IMR-90 (cell line): ENCODE measurements at regions not wholly inside any gene's neighbourhood (a gene's known extent, or its start where the extent isn't known, plus 50 kb on each side); places are given as distances from the start of the nearest gene placed in this dataset.

Experiments used
- ATAC-seq: fragments of 200-7000 bp; cut with Tn5 transposase; 2 replicates; pipeline ENCODE4 v1.9.1; 2020; ENCODE audit warnings: low read depth, mild to moderate bottlenecking, moderate library complexity
- BruUV-seq: library from RNA; stranded (reverse); fragments of 400-500 nt; replicated peaks from 2 replicates; lab custom pipeline; 2021; lab: Mats Ljungman, UMichigan
- CTCF ChIA-PET: fragments of 300-600 bp; formaldehyde crosslinking; extraction: SDS; loops from one replicate; lab custom pipeline; 2021; ENCODE audit warnings: antibody characterized with exemption; lab: Yijun Ruan, JAX
- POLR2A ChIA-PET: fragments of 300-600 bp; sonication (Branson Sonifier 250); formaldehyde crosslinking; loops from one replicate; lab custom pipeline; 2022; ENCODE audit warnings: antibody characterized with exemption; ENCODE audit not compliant: unreplicated experiment; lab: Charles Lee
- DNase-seq: peaks from one replicate; pipeline ENCODE4 v3.0.0; 2013
- H2AFZ ChIP-seq: replicated peaks from 2 replicates; pipeline ENCODE3; 2013; ENCODE audit warnings: low read length, mild to moderate bottlenecking; ENCODE audit not compliant: poor library complexity
- H2AK5ac ChIP-seq: 2 replicates; pipeline ENCODE4 v1.6.1; 2013; ENCODE audit warnings: low read depth, low read length, inconsistent platforms
- H2AK9ac ChIP-seq: replicated peaks from 2 replicates; pipeline ENCODE3; 2013; ENCODE audit warnings: mild to moderate bottlenecking, low read depth, low read length, moderate library complexity; ENCODE audit not compliant: poor library complexity
- H2BK120ac ChIP-seq: 2 replicates; pipeline ENCODE4 v1.6.1; 2013; ENCODE audit warnings: low read depth, low read length, inconsistent platforms
- H2BK15ac ChIP-seq: 3 replicates; pipeline ENCODE4 v1.6.1; 2013; ENCODE audit warnings: low read depth, low read length, inconsistent platforms
- H2BK20ac ChIP-seq: 2 replicates; pipeline ENCODE4 v1.6.1; 2013; ENCODE audit warnings: low read depth, mild to moderate bottlenecking, inconsistent platforms, low read length, moderate library complexity
- H2BK5ac ChIP-seq: 2 replicates; pipeline ENCODE4 v1.6.1; 2013; ENCODE audit warnings: mild to moderate bottlenecking, low read depth, low read length, inconsistent platforms; ENCODE audit not compliant: poor library complexity, severe bottlenecking
- H3K14ac ChIP-seq: replicated peaks from 2 replicates; pipeline ENCODE4 v1.6.1; 2013; ENCODE audit warnings: low read depth, low read length, inconsistent platforms
- H3K18ac ChIP-seq: 2 replicates; pipeline ENCODE4 v1.6.1; 2013; ENCODE audit warnings: low read depth, low read length, control low read depth
- H3K23ac ChIP-seq: 2 replicates; pipeline ENCODE4 v1.6.1; 2013; ENCODE audit warnings: low read depth, low read length, inconsistent platforms
- H3K27ac ChIP-seq: 2 replicates; pipeline ENCODE4 v1.5.1; 2013; ENCODE audit warnings: mild to moderate bottlenecking, control low read depth, low read length; ENCODE audit not compliant: insufficient read depth
- H3K27me3 ChIP-seq: 2 replicates; pipeline ENCODE4 v1.6.1; 2013; ENCODE audit warnings: low read length; ENCODE audit not compliant: control insufficient read depth, insufficient read depth
- H3K36me3 ChIP-seq: 2 replicates; pipeline ENCODE4 v1.6.1; 2013; ENCODE audit warnings: low read length, mixed read lengths; ENCODE audit not compliant: control insufficient read depth, insufficient read depth
- H3K4ac ChIP-seq: 2 replicates; pipeline ENCODE4 v1.6.1; 2013; ENCODE audit warnings: low read depth, low read length, inconsistent platforms
- H3K4me1 ChIP-seq: 2 replicates; pipeline ENCODE4 v1.6.1; 2013; ENCODE audit warnings: low read length, mixed read lengths; ENCODE audit not compliant: control insufficient read depth, insufficient read depth
- H3K4me2 ChIP-seq: 2 replicates; pipeline ENCODE4 v1.6.1; 2013; ENCODE audit warnings: low read depth, mild to moderate bottlenecking, control low read depth, low read length, moderate library complexity
- H3K4me3 ChIP-seq: 2 replicates; pipeline ENCODE4 v1.5.1; 2013; ENCODE audit warnings: low read depth, mild to moderate bottlenecking, control low read depth, low read length, moderate library complexity; ENCODE audit not compliant: insufficient read depth
- H3K56ac ChIP-seq: 2 replicates; pipeline ENCODE4 v1.6.1; 2013; ENCODE audit warnings: low read length, inconsistent platforms; ENCODE audit not compliant: insufficient read depth; ENCODE audit errors: extremely low read depth
- H3K79me1 ChIP-seq, 2 experiments: 2 replicates each; pipeline ENCODE4 v1.6.1; 2013; ENCODE audit warnings: low read length in 2 of 2, inconsistent platforms in 1 of 2, low read depth in 1 of 2
- H3K9ac ChIP-seq: 2 replicates; pipeline ENCODE4 v1.6.1; 2013; ENCODE audit warnings: low read depth, low read length, control low read depth
- H3K9me1 ChIP-seq: 2 replicates; pipeline ENCODE4 v1.6.1; 2013; ENCODE audit warnings: low read length, inconsistent platforms; ENCODE audit not compliant: insufficient read depth
- H3K9me3 ChIP-seq: 2 replicates; pipeline ENCODE4 v1.6.1; 2013; ENCODE audit warnings: low read length; ENCODE audit not compliant: control insufficient read depth, insufficient read depth
- H4K20me1 ChIP-seq: 2 replicates; pipeline ENCODE4 v1.6.1; 2013; ENCODE audit warnings: low read length, inconsistent platforms; ENCODE audit not compliant: insufficient read depth
- H4K5ac ChIP-seq: 2 replicates; pipeline ENCODE4 v1.6.1; 2013; ENCODE audit warnings: mild to moderate bottlenecking, low read depth, low read length, control low read depth
- H4K8ac ChIP-seq, 2 experiments: 2 replicates each; pipeline ENCODE4 v1.6.1; 2013; ENCODE audit warnings: low read depth in 2 of 2, low read length in 2 of 2, control low read depth in 1 of 2, inconsistent platforms in 1 of 2
- H4K91ac ChIP-seq: 2 replicates; pipeline ENCODE4 v1.6.1; 2013; ENCODE audit warnings: low read depth, low read length, inconsistent platforms; ENCODE audit not compliant: insufficient read depth
- BHLHE40 ChIP-seq: fragments of 150-350 bp; IDR thresholded peaks from 2 replicates; pipeline ENCODE4 v1.6.1; 2016; ENCODE audit warnings: mild to moderate bottlenecking, low read depth, low read length
- CEBPB ChIP-seq: IDR thresholded peaks from 2 replicates; pipeline ENCODE4 v1.6.1; 2012; ENCODE audit warnings: low read depth, low read length, improper control_type of control experiment
- CHD1 ChIP-seq: IDR thresholded peaks from 2 replicates; pipeline ENCODE4 v1.6.1; 2012; ENCODE audit warnings: low read depth, low read length, improper control_type of control experiment
- MAZ ChIP-seq: IDR thresholded peaks from 2 replicates; pipeline ENCODE4 v1.6.1; 2012; ENCODE audit warnings: low read depth, mild to moderate bottlenecking, low read length, improper control_type of control experiment, moderate library complexity, borderline replicate concordance
- MXI1 ChIP-seq: IDR thresholded peaks from 2 replicates; pipeline ENCODE4 v1.6.1; 2012; ENCODE audit warnings: low read depth, mild to moderate bottlenecking, low read length, moderate library complexity, borderline replicate concordance
- NFE2L2 ChIP-seq: fragments of 150-350 bp; IDR thresholded peaks from 2 replicates; pipeline ENCODE4 v1.6.1; 2016; ENCODE audit warnings: low read depth, mild to moderate bottlenecking, low read length
- POLR2A ChIP-seq: IDR thresholded peaks from 2 replicates; pipeline ENCODE4 v1.6.1; 2012; ENCODE audit warnings: mild to moderate bottlenecking, low read depth, low read length
- RAD21 ChIP-seq: IDR thresholded peaks from 2 replicates; pipeline ENCODE4 v1.6.1; 2012; ENCODE audit warnings: low read length, improper control_type of control experiment
- RCOR1 ChIP-seq: IDR thresholded peaks from 2 replicates; pipeline ENCODE4 v1.6.1; 2012; ENCODE audit warnings: mild to moderate bottlenecking, low read length, improper control_type of control experiment; ENCODE audit not compliant: insufficient replicate concordance
- RFX5 ChIP-seq: IDR thresholded peaks from 2 replicates; pipeline ENCODE4 v1.8.0; 2012; ENCODE audit warnings: low read depth, mild to moderate bottlenecking, low read length, moderate library complexity
- SMC3 ChIP-seq: fragments of 150-350 bp; IDR thresholded peaks from 2 replicates; pipeline ENCODE4 v1.6.1; 2016; ENCODE audit warnings: low read depth, mild to moderate bottlenecking, antibody characterized with exemption, low read length, moderate library complexity
- WGBS, 2 experiments: methylation state at CpG; one replicate each; pipeline versions ENCODE4 v1.1.5 to v1.1.7; 2013; ENCODE audit warnings: missing lambda C conversion rate in 2 of 2; ENCODE audit not compliant: insufficient read length in 1 of 2; ENCODE audit errors: extremely low coverage in 2 of 2; 5-methylcytosine and 5-hydroxymethylcytosine counted together
- dilution Hi-C: fragments of 300-500 bp; cut with HindIII; formaldehyde crosslinking; loops from one replicate; pipeline ENCODE4 v1.14.3; 2018; ENCODE audit warnings: low sequenced_read_pairs; ENCODE audit not compliant: unreplicated experiment
- in situ Hi-C: fragments of 300-500 bp; cut with MboI; formaldehyde crosslinking; loops from 3 replicates; pipeline ENCODE4 v1.14.3; 2019; ENCODE audit warnings: low sequenced_read_pairs, inconsistent platforms, mixed read lengths
- intact Hi-C: fragments of 100-400 bp; cut with micrococcal nuclease; formaldehyde crosslinking; loops from 2 replicates; pipeline ENCODE4 v1.10.0; 2022
- TF ChIP-seq, protein P1 (sequence below): fragments of 150-350 bp; IDR thresholded peaks from 2 replicates; pipeline ENCODE4 v1.6.1; 2016; ENCODE audit warnings: low read depth, mild to moderate bottlenecking, low read length, moderate library complexity, borderline replicate concordance
- TF ChIP-seq, protein P2 (sequence below): conservative IDR thresholded peaks from 2 replicates; pipeline ENCODE4 v1.5.1; 2012; ENCODE audit warnings: mild to moderate bottlenecking, low read depth, low read length, improper control_type of control experiment

DNA sequence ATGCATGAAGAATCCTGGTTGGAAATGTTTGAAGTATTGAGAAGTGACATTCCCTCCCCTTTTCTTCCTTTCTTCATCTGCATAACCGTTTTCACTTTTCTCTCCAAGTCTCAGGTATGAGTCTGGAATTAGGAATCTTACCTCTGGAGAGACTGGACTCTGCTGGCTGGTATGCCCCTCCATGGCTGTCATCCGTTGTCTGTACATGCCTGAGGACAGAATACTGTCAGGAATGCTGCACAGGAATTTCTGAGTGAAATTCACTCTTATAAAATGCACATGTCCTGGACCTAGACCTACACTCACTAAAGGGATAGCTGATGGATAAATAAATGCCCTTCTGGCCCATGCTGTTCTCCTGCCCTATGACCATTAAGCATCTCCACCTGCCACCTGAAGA lies 179.5 kb downstream of the MSN start:
- H3K56ac ChIP-seq, result no peak overlapping the region
- no peaks in the 10 kb centered on the region for H3K9me1 ChIP-seq
- dilution Hi-C loops (no loop called here), in situ Hi-C loops (no loop called here), intact Hi-C loops (no loop called here)
- H3K4me1 ChIP-seq, result no peaks in the 10 kb centered on the region
- H2BK15ac ChIP-seq, result no peak overlapping the region
- no peak overlapping the region for H2AK9ac ChIP-seq
- H3K36me3 ChIP-seq, result no peaks in the 10 kb centered on the region
- no TSS peak for BruUV-seq
- peaks cover 2% of the 10 kb centered on the region for H3K27me3 ChIP-seq
- H3K23ac ChIP-seq, result no peak overlapping the region
- POLR2A ChIA-PET, result no interaction called here
- no peak overlapping the region for H2AFZ ChIP-seq
- H4K8ac ChIP-seq, result no peak overlapping the region
- H3K4me2 ChIP-seq, result no peak overlapping the region
- no peak overlapping the region for H3K14ac ChIP-seq
- no CpG with 5 or more reads among the region's 2 CpGs for WGBS, 2 experiments
- TF ChIP-seq, protein P1, sequence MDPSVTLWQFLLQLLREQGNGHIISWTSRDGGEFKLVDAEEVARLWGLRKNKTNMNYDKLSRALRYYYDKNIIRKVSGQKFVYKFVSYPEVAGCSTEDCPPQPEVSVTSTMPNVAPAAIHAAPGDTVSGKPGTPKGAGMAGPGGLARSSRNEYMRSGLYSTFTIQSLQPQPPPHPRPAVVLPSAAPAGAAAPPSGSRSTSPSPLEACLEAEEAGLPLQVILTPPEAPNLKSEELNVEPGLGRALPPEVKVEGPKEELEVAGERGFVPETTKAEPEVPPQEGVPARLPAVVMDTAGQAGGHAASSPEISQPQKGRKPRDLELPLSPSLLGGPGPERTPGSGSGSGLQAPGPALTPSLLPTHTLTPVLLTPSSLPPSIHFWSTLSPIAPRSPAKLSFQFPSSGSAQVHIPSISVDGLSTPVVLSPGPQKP, result no peak
- TF ChIP-seq CHD1, result no peak
- no peak for TF ChIP-seq CEBPB
- no peak for TF ChIP-seq BHLHE40
- TF ChIP-seq MXI1, result no peak
- no peak for TF ChIP-seq RFX5
- TF ChIP-seq POLR2A, result no peak
- TF ChIP-seq, protein P2, sequence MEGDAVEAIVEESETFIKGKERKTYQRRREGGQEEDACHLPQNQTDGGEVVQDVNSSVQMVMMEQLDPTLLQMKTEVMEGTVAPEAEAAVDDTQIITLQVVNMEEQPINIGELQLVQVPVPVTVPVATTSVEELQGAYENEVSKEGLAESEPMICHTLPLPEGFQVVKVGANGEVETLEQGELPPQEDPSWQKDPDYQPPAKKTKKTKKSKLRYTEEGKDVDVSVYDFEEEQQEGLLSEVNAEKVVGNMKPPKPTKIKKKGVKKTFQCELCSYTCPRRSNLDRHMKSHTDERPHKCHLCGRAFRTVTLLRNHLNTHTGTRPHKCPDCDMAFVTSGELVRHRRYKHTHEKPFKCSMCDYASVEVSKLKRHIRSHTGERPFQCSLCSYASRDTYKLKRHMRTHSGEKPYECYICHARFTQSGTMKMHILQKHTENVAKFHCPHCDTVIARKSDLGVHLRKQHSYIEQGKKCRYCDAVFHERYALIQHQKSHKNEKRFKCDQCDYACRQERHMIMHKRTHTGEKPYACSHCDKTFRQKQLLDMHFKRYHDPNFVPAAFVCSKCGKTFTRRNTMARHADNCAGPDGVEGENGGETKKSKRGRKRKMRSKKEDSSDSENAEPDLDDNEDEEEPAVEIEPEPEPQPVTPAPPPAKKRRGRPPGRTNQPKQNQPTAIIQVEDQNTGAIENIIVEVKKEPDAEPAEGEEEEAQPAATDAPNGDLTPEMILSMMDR, result no peak
- TF ChIP-seq RCOR1, result no peak
- no peak for TF ChIP-seq RAD21
- no peak for TF ChIP-seq MAZ
- no peak for TF ChIP-seq SMC3
- no peak for TF ChIP-seq NFE2L2
- H4K91ac ChIP-seq, result no peak overlapping the region
- no peak overlapping the region for H2BK120ac ChIP-seq
- no peak overlapping the region for H3K4me3 ChIP-seq
- no peak overlapping the region for H2AK5ac ChIP-seq
- CTCF ChIA-PET, result no interaction called here
- DNase-seq, result no peak
- no peak overlapping the region for H3K9ac ChIP-seq
- H4K20me1 ChIP-seq, result no peaks in the 10 kb centered on the region
- no peak overlapping the region for H3K18ac ChIP-seq
- H2BK5ac ChIP-seq, result no peak overlapping the region
- H3K27ac ChIP-seq, result no peak overlapping the region
- H3K9me3 ChIP-seq, result no peaks in the 10 kb centered on the region
- ATAC-seq, result no peak
- no peak overlapping the region for H4K5ac ChIP-seq
- no peak overlapping the region for H3K4ac ChIP-seq
- no peaks in the 10 kb centered on the region for H3K79me1 ChIP-seq
- no peak overlapping the region for H2BK20ac ChIP-seq
